ENCODE measurements at regions not wholly inside any gene's neighbourhood (a gene's known extent, or its start where the extent isn't known, plus 50 kb on each side); places are given as distances from the start of the nearest gene placed in this dataset.
A peak's percentile ranks its signal among the peaks of the same experiment; 100 is the strongest.

GRCh38 chr11:115656041-115656440 lies 151.8 kb upstream of the CADM1 start:
- H3K9ac ChIP-seq (ENCODE audit: insufficient read depth, low read length, poor library complexity, severe bottlenecking): no peak overlapping the region
- no peak overlapping the region for H3K27ac ChIP-seq (ENCODE audit: low read depth in 1 of 2, low read length in 2 of 2)
- Mint-ChIP-seq H3K4me1 (peaks cover 22% of the 10 kb centered on the region), H3K27me3 (ENCODE audit: low read depth in 3 of 3) (peaks cover 60 to 75% (median 72%) of the 10 kb centered on the region in 3 donors), H3K36me3 (peaks cover 0 to 5% of the 10 kb centered on the region in 2 donors), H3K4me3 (peak overlapping the region in 1 of 2 donors; percentile 59), H3K9me3 (peaks cover 0 to 19% (median 3%) of the 10 kb centered on the region in 7 donors), H3K27ac (no peak overlapping the region)
- intact Hi-C loops (cut with micrococcal nuclease): no loop called here
- no peak for DNase-seq
- H3K79me2 ChIP-seq (ENCODE audit: insufficient read depth, low read length): no peaks in the 10 kb centered on the region
- H3K36me3 ChIP-seq (replicated peaks in 1 of 2; ENCODE audit: control insufficient read depth in 1 of 2, insufficient read depth in 2 of 2, low read length in 2 of 2): no peaks in the 10 kb centered on the region
- no peak overlapping the region for H3K4me2 ChIP-seq (replicated peaks; ENCODE audit: extremely low read depth, low read length, poor library complexity, severe bottlenecking)
- H3K4me1 ChIP-seq (ENCODE audit: control insufficient read depth in 1 of 2, insufficient read depth in 2 of 2, low read length in 2 of 2): peaks cover 4 to 12% of the 10 kb centered on the region in 2 donors
- H3K9me3 ChIP-seq (replicated peaks in 1 of 2; ENCODE audit: control insufficient read depth in 1 of 2, insufficient read depth in 1 of 2, low read length in 2 of 2): peaks cover 0 to 7% of the 10 kb centered on the region in 2 donors
- H3K4me3 ChIP-seq (replicated peaks in 1 of 3; ENCODE audit: low read depth in 2 of 3, low read length in 3 of 3): no peak overlapping the region
- H3K27me3 ChIP-seq (ENCODE audit: control insufficient read depth in 2 of 2, insufficient read depth in 2 of 2, low read length in 2 of 2): peaks cover 38 to 63% of the 10 kb centered on the region in 2 donors
- H2AFZ ChIP-seq (ENCODE audit: insufficient read depth, low read depth, low read length, poor library complexity, severe bottlenecking): no peak overlapping the region
- TF ChIP-seq, protein P1, sequence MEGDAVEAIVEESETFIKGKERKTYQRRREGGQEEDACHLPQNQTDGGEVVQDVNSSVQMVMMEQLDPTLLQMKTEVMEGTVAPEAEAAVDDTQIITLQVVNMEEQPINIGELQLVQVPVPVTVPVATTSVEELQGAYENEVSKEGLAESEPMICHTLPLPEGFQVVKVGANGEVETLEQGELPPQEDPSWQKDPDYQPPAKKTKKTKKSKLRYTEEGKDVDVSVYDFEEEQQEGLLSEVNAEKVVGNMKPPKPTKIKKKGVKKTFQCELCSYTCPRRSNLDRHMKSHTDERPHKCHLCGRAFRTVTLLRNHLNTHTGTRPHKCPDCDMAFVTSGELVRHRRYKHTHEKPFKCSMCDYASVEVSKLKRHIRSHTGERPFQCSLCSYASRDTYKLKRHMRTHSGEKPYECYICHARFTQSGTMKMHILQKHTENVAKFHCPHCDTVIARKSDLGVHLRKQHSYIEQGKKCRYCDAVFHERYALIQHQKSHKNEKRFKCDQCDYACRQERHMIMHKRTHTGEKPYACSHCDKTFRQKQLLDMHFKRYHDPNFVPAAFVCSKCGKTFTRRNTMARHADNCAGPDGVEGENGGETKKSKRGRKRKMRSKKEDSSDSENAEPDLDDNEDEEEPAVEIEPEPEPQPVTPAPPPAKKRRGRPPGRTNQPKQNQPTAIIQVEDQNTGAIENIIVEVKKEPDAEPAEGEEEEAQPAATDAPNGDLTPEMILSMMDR (IDR thresholded peaks at IDR 0.05): no peak
- no peaks in the 10 kb centered on the region for H4K20me1 ChIP-seq (ENCODE audit: insufficient read depth, low read length)

GRCh38 chr11:115654792-115655191 lies 150.6 kb upstream of the CADM1 start:
- H3K27ac ChIP-seq (ENCODE audit: low read depth in 1 of 2, low read length in 2 of 2): no peak overlapping the region
- H3K27me3 Mint-ChIP-seq (ENCODE audit: low read depth in 3 of 3): peaks cover 56 to 69% (median 61%) of the 10 kb centered on the region in 3 donors
- no CpG with 5 or more reads among the region's 4 CpGs for WGBS (ENCODE audit: insufficient coverage)

More at GRCh38 chr11:115654792-115655191, 150.6 kb upstream of the CADM1 start:
- Histone ChIP-seq H3K9me3 (replicated peaks in 1 of 2; ENCODE audit: control insufficient read depth in 1 of 2, insufficient read depth in 1 of 2, low read length in 2 of 2) (peaks cover 0 to 7% of the 10 kb centered on the region in 2 donors), H3K27me3 (ENCODE audit: control insufficient read depth in 2 of 2, insufficient read depth in 2 of 2, low read length in 2 of 2) (peaks cover 26 to 53% of the 10 kb centered on the region in 2 donors), H3K79me2 (ENCODE audit: insufficient read depth, low read length) (no peaks in the 10 kb centered on the region), H3K4me3 (replicated peaks in 1 of 3; ENCODE audit: low read depth in 2 of 3, low read length in 3 of 3) (no peak overlapping the region), H3K4me1 (ENCODE audit: control insufficient read depth in 1 of 2, insufficient read depth in 2 of 2, low read length in 2 of 2) (peaks cover 4 to 9% of the 10 kb centered on the region in 2 donors), H3K4me2 (replicated peaks; ENCODE audit: extremely low read depth, low read length, poor library complexity, severe bottlenecking) (no peak overlapping the region), H4K20me1 (ENCODE audit: insufficient read depth, low read length) (no peaks in the 10 kb centered on the region), H3K9ac (ENCODE audit: insufficient read depth, low read length, poor library complexity, severe bottlenecking) (no peak overlapping the region), H2AFZ (ENCODE audit: insufficient read depth, low read depth, low read length, poor library complexity, severe bottlenecking) (no peak overlapping the region), H3K36me3 (replicated peaks in 1 of 2; ENCODE audit: control insufficient read depth in 1 of 2, insufficient read depth in 2 of 2, low read length in 2 of 2) (no peaks in the 10 kb centered on the region)
- Mint-ChIP-seq H3K36me3 (no peaks in the 10 kb centered on the region), H3K9me3 (peaks cover 0 to 12% (median 3%) of the 10 kb centered on the region in 7 donors), H3K27ac (no peak overlapping the region), H3K4me3 (no peak overlapping the region), H3K4me1 (peaks cover 16% of the 10 kb centered on the region)
- DNase-seq: no peak
- intact Hi-C loops (cut with micrococcal nuclease): no loop called here
- TF ChIP-seq, protein P1 (IDR thresholded peaks at IDR 0.05): no peak

Data from CD14-positive monocyte (primary cell).